ENCODE measurements at regions not wholly inside any gene's neighbourhood (a gene's known extent, or its start where the extent isn't known, plus 50 kb on each side); places are given as distances from the start of the nearest gene placed in this dataset.
"Not testable (repeated sequence)": the region's sequence is repeated elsewhere in the genome, so short reads cannot be mapped to it uniquely, and the experiment has no call there.

GRCh38 chrX:101780421-101780820 lies 120.8 kb upstream of the ARMCX2 start:
- 87% methylated on average over 6 of the region's 19 CpGs for WGBS (ENCODE audit: insufficient coverage)
- POLR2A ChIA-PET; H3K4me3 ChIP-seq (ENCODE audit: control insufficient read depth in 1 of 7, extremely low read depth in 1 of 7, insufficient read depth in 4 of 7, low read depth in 2 of 7, low read length in 6 of 7); CTCF ChIA-PET; H3K9me3 ChIP-seq (ENCODE audit: control extremely low read depth in 1 of 5, control insufficient read depth in 4 of 5, insufficient read depth in 2 of 5, low read depth in 1 of 5, low read length in 4 of 5); H3K36me3 ChIP-seq (ENCODE audit: control insufficient read depth in 4 of 4, insufficient read depth in 4 of 4, low read length in 3 of 4); DNase-seq; H3K4me1 ChIP-seq (ENCODE audit: control extremely low read depth in 1 of 4, control insufficient read depth in 4 of 4, insufficient read depth in 4 of 4, low read length in 3 of 4); H3K27ac ChIP-seq (ENCODE audit: insufficient read depth in 1 of 2, low read depth in 1 of 2, low read length in 2 of 2, poor library complexity in 1 of 2, severe bottlenecking in 2 of 2); H3K27me3 ChIP-seq (replicated peaks in 2 of 5; ENCODE audit: control insufficient read depth in 4 of 5, insufficient read depth in 5 of 5, low read length in 4 of 5): not testable (repeated sequence)

DNA sequence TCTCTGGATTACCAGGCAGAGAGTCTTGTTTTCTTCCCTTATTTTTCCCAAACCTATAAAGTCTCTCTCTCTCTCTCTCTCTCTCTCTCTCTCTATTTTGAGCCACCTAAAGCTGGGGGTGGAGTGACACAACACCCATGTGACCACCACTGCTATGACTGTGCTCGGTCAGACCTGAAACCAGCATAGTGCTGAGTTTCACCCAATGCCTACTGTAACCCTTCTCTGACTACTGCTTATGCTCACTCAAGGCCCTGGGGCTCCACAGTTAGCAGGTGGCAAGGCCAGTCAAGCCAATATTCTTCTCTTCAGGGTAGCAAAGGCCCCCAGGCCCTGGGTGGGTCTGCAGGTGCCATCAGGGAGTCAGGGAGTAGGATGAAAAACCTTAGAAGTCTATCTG lies 114.7 kb upstream of the ARMCX2 start:
- H3K9me3 ChIP-seq (ENCODE audit: control extremely low read depth in 1 of 5, control insufficient read depth in 4 of 5, insufficient read depth in 2 of 5, low read depth in 1 of 5, low read length in 4 of 5), result peaks cover 0 to 4% (median 0%) of the 10 kb centered on the region in 5 experiments
- no peak overlapping the region for H3K4me3 ChIP-seq (ENCODE audit: control insufficient read depth in 1 of 7, extremely low read depth in 1 of 7, insufficient read depth in 4 of 7, low read depth in 2 of 7, low read length in 6 of 7)
- DNase-seq, result no peak
- H3K27ac ChIP-seq (ENCODE audit: insufficient read depth in 1 of 2, low read depth in 1 of 2, low read length in 2 of 2, poor library complexity in 1 of 2, severe bottlenecking in 2 of 2), result no peak overlapping the region
- no peaks in the 10 kb centered on the region for H3K36me3 ChIP-seq (ENCODE audit: control insufficient read depth in 4 of 4, insufficient read depth in 4 of 4, low read length in 3 of 4)
- no peaks in the 10 kb centered on the region for H3K27me3 ChIP-seq (replicated peaks in 2 of 5; ENCODE audit: control insufficient read depth in 4 of 5, insufficient read depth in 5 of 5, low read length in 4 of 5)
- ChIA-PET CTCF (no interaction called here), POLR2A (no interaction called here)
- 100% methylated on average over 1 of the region's 1 CpG for WGBS (ENCODE audit: insufficient coverage)
- no peaks in the 10 kb centered on the region for H3K4me1 ChIP-seq (ENCODE audit: control extremely low read depth in 1 of 4, control insufficient read depth in 4 of 4, insufficient read depth in 4 of 4, low read length in 3 of 4)

DNA sequence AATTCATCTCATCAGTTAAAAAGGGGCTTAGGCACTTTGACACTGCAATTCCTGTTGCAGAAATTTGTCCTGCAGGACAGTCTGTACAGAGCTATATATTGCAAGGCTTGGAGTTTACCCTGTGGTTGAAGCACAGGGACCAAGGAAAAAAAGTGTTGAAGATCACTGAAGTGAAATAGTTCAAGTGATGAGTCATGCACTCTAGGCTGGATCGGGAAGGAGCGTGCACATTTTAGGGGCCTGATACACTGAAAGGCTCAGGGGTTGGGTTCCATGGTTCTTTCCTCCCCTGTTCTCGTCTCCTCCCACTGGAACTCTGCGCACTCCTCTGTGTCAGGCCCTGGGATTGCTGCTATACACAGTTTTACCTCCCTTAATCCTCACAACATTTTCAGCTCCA lies 104.9 kb upstream of the ARMCX2 start:
- Histone ChIP-seq H3K36me3 (ENCODE audit: control insufficient read depth in 4 of 4, insufficient read depth in 4 of 4, low read length in 3 of 4) (no peaks in the 10 kb centered on the region), H3K27me3 (replicated peaks in 2 of 5; ENCODE audit: control insufficient read depth in 4 of 5, insufficient read depth in 5 of 5, low read length in 4 of 5) (no peaks in the 10 kb centered on the region), H3K4me1 (ENCODE audit: control extremely low read depth in 1 of 4, control insufficient read depth in 4 of 4, insufficient read depth in 4 of 4, low read length in 3 of 4) (no peaks in the 10 kb centered on the region), H3K27ac (ENCODE audit: insufficient read depth in 1 of 2, low read depth in 1 of 2, low read length in 2 of 2, poor library complexity in 1 of 2, severe bottlenecking in 2 of 2) (no peak overlapping the region), H3K4me3 (ENCODE audit: control insufficient read depth in 1 of 7, extremely low read depth in 1 of 7, insufficient read depth in 4 of 7, low read depth in 2 of 7, low read length in 6 of 7) (no peak overlapping the region), H3K9me3 (ENCODE audit: control extremely low read depth in 1 of 5, control insufficient read depth in 4 of 5, insufficient read depth in 2 of 5, low read depth in 1 of 5, low read length in 4 of 5) (no peaks in the 10 kb centered on the region)
- DNase-seq, result no peak
- ChIA-PET CTCF (no interaction called here), POLR2A (no interaction called here)
- WGBS (ENCODE audit: insufficient coverage), result 76% methylated on average over 2 of the region's 4 CpGs

GRCh38 chrX:101759000-101759399 lies 99.3 kb upstream of the ARMCX2 start:
- POLR2A ChIA-PET, result no interaction called here
- Histone ChIP-seq H3K9me3 (ENCODE audit: control extremely low read depth in 1 of 5, control insufficient read depth in 4 of 5, insufficient read depth in 2 of 5, low read depth in 1 of 5, low read length in 4 of 5) (no peaks in the 10 kb centered on the region), H3K4me3 (ENCODE audit: control insufficient read depth in 1 of 7, extremely low read depth in 1 of 7, insufficient read depth in 4 of 7, low read depth in 2 of 7, low read length in 6 of 7) (no peak overlapping the region), H3K36me3 (ENCODE audit: control insufficient read depth in 4 of 4, insufficient read depth in 4 of 4, low read length in 3 of 4) (no peaks in the 10 kb centered on the region), H3K27me3 (replicated peaks in 2 of 5; ENCODE audit: control insufficient read depth in 4 of 5, insufficient read depth in 5 of 5, low read length in 4 of 5) (no peaks in the 10 kb centered on the region), H3K27ac (ENCODE audit: insufficient read depth in 1 of 2, low read depth in 1 of 2, low read length in 2 of 2, poor library complexity in 1 of 2, severe bottlenecking in 2 of 2) (no peak overlapping the region), H3K4me1 (ENCODE audit: control extremely low read depth in 1 of 4, control insufficient read depth in 4 of 4, insufficient read depth in 4 of 4, low read length in 3 of 4) (no peaks in the 10 kb centered on the region)
- CTCF ChIA-PET, result interaction anchor here (0.9 to 2.4 kb wide), 6 partner anchors 10 to 345 kb away, joined by 3 to 8 read pairs (median 3); partner anchors contain the start of gene ARMCX2
- WGBS (ENCODE audit: insufficient coverage), result 0% methylated on average over 1 of the region's 1 CpG
- peak; percentile 58 to 74 (median 72) for DNase-seq

DNA sequence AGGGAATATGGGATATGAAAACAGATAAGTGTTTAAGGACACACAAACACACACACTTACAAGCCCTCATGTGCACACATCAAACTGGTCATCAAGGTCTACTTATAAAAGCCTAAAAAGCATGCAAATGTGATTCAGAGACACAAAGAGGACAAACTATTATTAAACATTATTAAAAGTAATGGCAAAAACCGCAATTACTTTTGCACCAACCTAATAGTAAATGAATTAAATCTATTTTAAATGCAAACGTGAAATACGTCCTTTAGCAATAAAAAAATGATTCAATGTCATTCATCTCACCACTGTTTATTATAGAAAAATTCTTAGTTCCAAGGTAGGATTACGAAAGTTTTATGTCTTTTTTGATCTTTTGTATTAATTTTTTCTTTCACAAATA lies 91.1 kb upstream of the ARMCX2 start:
- no peak overlapping the region for H3K4me3 ChIP-seq (ENCODE audit: control insufficient read depth in 1 of 7, extremely low read depth in 1 of 7, insufficient read depth in 4 of 7, low read depth in 2 of 7, low read length in 6 of 7)
- no CpG with 5 or more reads among the region's 4 CpGs for WGBS (ENCODE audit: insufficient coverage)
- no peaks in the 10 kb centered on the region for H3K36me3 ChIP-seq (ENCODE audit: control insufficient read depth in 4 of 4, insufficient read depth in 4 of 4, low read length in 3 of 4)
- no peaks in the 10 kb centered on the region for H3K4me1 ChIP-seq (ENCODE audit: control extremely low read depth in 1 of 4, control insufficient read depth in 4 of 4, insufficient read depth in 4 of 4, low read length in 3 of 4)
- no peaks in the 10 kb centered on the region for H3K9me3 ChIP-seq (ENCODE audit: control extremely low read depth in 1 of 5, control insufficient read depth in 4 of 5, insufficient read depth in 2 of 5, low read depth in 1 of 5, low read length in 4 of 5)
- H3K27ac ChIP-seq (ENCODE audit: insufficient read depth in 1 of 2, low read depth in 1 of 2, low read length in 2 of 2, poor library complexity in 1 of 2, severe bottlenecking in 2 of 2), result no peak overlapping the region
- POLR2A ChIA-PET, result no interaction called here
- H3K27me3 ChIP-seq (replicated peaks in 2 of 5; ENCODE audit: control insufficient read depth in 4 of 5, insufficient read depth in 5 of 5, low read length in 4 of 5), result no peaks in the 10 kb centered on the region
- DNase-seq, result no peak
- CTCF ChIA-PET, result no interaction called here

GRCh38 chrX:101749436-101749835 lies 89.8 kb upstream of the ARMCX2 start:
- DNase-seq, result no peak
- H3K27ac ChIP-seq (ENCODE audit: insufficient read depth in 1 of 2, low read depth in 1 of 2, low read length in 2 of 2, poor library complexity in 1 of 2, severe bottlenecking in 2 of 2), result no peak overlapping the region
- WGBS (ENCODE audit: insufficient coverage), result 80% methylated on average over 1 of the region's 3 CpGs
- H3K36me3 ChIP-seq (ENCODE audit: control insufficient read depth in 4 of 4, insufficient read depth in 4 of 4, low read length in 3 of 4), result no peaks in the 10 kb centered on the region
- ChIA-PET POLR2A (no interaction called here), CTCF (no interaction called here)
- no peaks in the 10 kb centered on the region for H3K27me3 ChIP-seq (replicated peaks in 2 of 5; ENCODE audit: control insufficient read depth in 4 of 5, insufficient read depth in 5 of 5, low read length in 4 of 5)
- no peaks in the 10 kb centered on the region for H3K9me3 ChIP-seq (ENCODE audit: control extremely low read depth in 1 of 5, control insufficient read depth in 4 of 5, insufficient read depth in 2 of 5, low read depth in 1 of 5, low read length in 4 of 5)
- no peaks in the 10 kb centered on the region for H3K4me1 ChIP-seq (ENCODE audit: control extremely low read depth in 1 of 4, control insufficient read depth in 4 of 4, insufficient read depth in 4 of 4, low read length in 3 of 4)
- no peak overlapping the region for H3K4me3 ChIP-seq (ENCODE audit: control insufficient read depth in 1 of 7, extremely low read depth in 1 of 7, insufficient read depth in 4 of 7, low read depth in 2 of 7, low read length in 6 of 7)

GRCh38 chrX:101745046-101745445 lies 85.4 kb upstream of the ARMCX2 start:
- POLR2A ChIA-PET, result no interaction called here
- WGBS (ENCODE audit: insufficient coverage), result 58% methylated on average over 2 of the region's 3 CpGs
- H3K4me3 ChIP-seq (ENCODE audit: control insufficient read depth in 1 of 7, extremely low read depth in 1 of 7, insufficient read depth in 4 of 7, low read depth in 2 of 7, low read length in 6 of 7), result no peak overlapping the region

More at GRCh38 chrX:101745046-101745445, 85.4 kb upstream of the ARMCX2 start:
- H3K36me3 ChIP-seq (ENCODE audit: control insufficient read depth in 4 of 4, insufficient read depth in 4 of 4, low read length in 3 of 4), result no peaks in the 10 kb centered on the region
- H3K9me3 ChIP-seq (ENCODE audit: control extremely low read depth in 1 of 5, control insufficient read depth in 4 of 5, insufficient read depth in 2 of 5, low read depth in 1 of 5, low read length in 4 of 5), result no peaks in the 10 kb centered on the region
- no peaks in the 10 kb centered on the region for H3K27me3 ChIP-seq (replicated peaks in 2 of 5; ENCODE audit: control insufficient read depth in 4 of 5, insufficient read depth in 5 of 5, low read length in 4 of 5)
- no peak for DNase-seq
- CTCF ChIA-PET, result no interaction called here
- H3K27ac ChIP-seq (ENCODE audit: insufficient read depth in 1 of 2, low read depth in 1 of 2, low read length in 2 of 2, poor library complexity in 1 of 2, severe bottlenecking in 2 of 2), result no peak overlapping the region
- H3K4me1 ChIP-seq (ENCODE audit: control extremely low read depth in 1 of 4, control insufficient read depth in 4 of 4, insufficient read depth in 4 of 4, low read length in 3 of 4), result no peaks in the 10 kb centered on the region
